MM.1S (cell line): ENCODE measurements at regions not wholly inside any gene's neighbourhood (a gene's known extent, or its start where the extent isn't known, plus 50 kb on each side); places are given as distances from the start of the nearest gene placed in this dataset.

ENCODE experiments used
- DNase-seq: peaks from one replicate; pipeline ENCODE4 v3.0.0-alpha.2; 2015
- H2AFZ ChIP-seq: fragments of 300-600 bp; sonication (generic); 2 replicates; pipeline ENCODE4 v1.6.0; 2016; ENCODE audit warnings: antibody characterized with exemption, low read length
- H3F3A ChIP-seq: fragments of 300-600 bp; sonication (generic); 2 replicates; pipeline ENCODE4 v1.6.1; 2016; ENCODE audit warnings: mild to moderate bottlenecking, antibody characterized with exemption, low read length, moderate library complexity, mixed read lengths; ENCODE audit not compliant: insufficient read depth
- H3K27ac ChIP-seq: fragments of 300-600 bp; sonication (generic); 2 replicates; pipeline ENCODE4 v1.5.1; 2016; ENCODE audit warnings: mild to moderate bottlenecking, low read length
- H3K27me3 ChIP-seq: fragments of 300-600 bp; sonication (generic); replicated peaks from 2 replicates; pipeline ENCODE4 v1.6.0; 2016; ENCODE audit warnings: low read length; ENCODE audit not compliant: insufficient read depth
- H3K36me3 ChIP-seq: fragments of 300-600 bp; sonication (generic); replicated peaks from 2 replicates; pipeline ENCODE4 v1.6.1; 2016; ENCODE audit warnings: mild to moderate bottlenecking, low read length, mixed read lengths; ENCODE audit not compliant: insufficient read depth
- H3K4me1 ChIP-seq: fragments of 300-600 bp; sonication (generic); 2 replicates; pipeline ENCODE4 v1.6.1; 2016; ENCODE audit warnings: low read length, mixed read lengths
- H3K4me2 ChIP-seq: fragments of 300-600 bp; sonication (generic); 2 replicates; pipeline ENCODE4 v1.6.0; 2016; ENCODE audit warnings: low read depth, low read length
- H3K4me3 ChIP-seq: fragments of 300-600 bp; sonication (generic); 2 replicates; pipeline ENCODE4 v1.5.1; 2016; ENCODE audit warnings: low read length, mixed read lengths
- H3K79me2 ChIP-seq: fragments of 300-600 bp; sonication (generic); 2 replicates; pipeline ENCODE4 v1.6.1; 2016; ENCODE audit warnings: mixed run types, low read length, mixed read lengths
- H3K9ac ChIP-seq: fragments of 300-600 bp; sonication (generic); 2 replicates; pipeline ENCODE4 v1.6.1; 2016; ENCODE audit warnings: low read length, mixed read lengths
- H3K9me2 ChIP-seq: fragments of 300-600 bp; sonication (generic); replicated peaks from 2 replicates; pipeline ENCODE4 v1.6.1; 2016; ENCODE audit warnings: mild to moderate bottlenecking, low read length, mixed read lengths; ENCODE audit not compliant: insufficient read depth
- H3K9me3 ChIP-seq: fragments of 300-600 bp; sonication (generic); replicated peaks from 2 replicates; pipeline ENCODE4 v1.6.1; 2016; ENCODE audit warnings: mild to moderate bottlenecking, low read length, mixed read lengths; ENCODE audit not compliant: insufficient read depth
- H4K20me1 ChIP-seq: fragments of 300-600 bp; sonication (generic); 2 replicates; pipeline ENCODE4 v1.6.1; 2016; ENCODE audit warnings: mild to moderate bottlenecking, low read length, moderate library complexity, mixed read lengths; ENCODE audit not compliant: insufficient read depth
- CTCF ChIP-seq: fragments of 300-600 bp; sonication (generic); IDR thresholded peaks from 2 replicates; pipeline ENCODE4 v1.5.1; 2016; ENCODE audit warnings: antibody characterized with exemption, low read length, mixed read lengths
- EZH2 ChIP-seq: fragments of 300-600 bp; sonication (generic); optimal IDR thresholded peaks from 2 replicates; pipeline ENCODE3; 2017; ENCODE audit warnings: low read depth, mild to moderate bottlenecking, antibody characterized with exemption, low read length, mixed read lengths
- EZH2phosphoT487 ChIP-seq: fragments of 300-600 bp; sonication (generic); IDR thresholded peaks from 2 replicates; pipeline ENCODE4 v1.6.1; 2018; ENCODE audit warnings: antibody characterized with exemption, low read length

- H3K27me3 ChIP-seq, result peaks cover 65% of the 10 kb centered on the region
- H3K9ac ChIP-seq, result no peak overlapping the region
- H3K9me2 ChIP-seq, result no peaks in the 10 kb centered on the region
- H3F3A ChIP-seq, result no peaks in the 10 kb centered on the region
- H3K4me3 ChIP-seq, result no peak overlapping the region
- no peak overlapping the region for H3K4me2 ChIP-seq
- no peaks in the 10 kb centered on the region for H3K4me1 ChIP-seq
- H4K20me1 ChIP-seq, result no peaks in the 10 kb centered on the region
- no peak for DNase-seq
- no peaks in the 10 kb centered on the region for H3K36me3 ChIP-seq
- no peaks in the 10 kb centered on the region for H3K9me3 ChIP-seq
- TF ChIP-seq EZH2phosphoT487 (no peak), CTCF (no peak), EZH2 (no peak)
- H3K27ac ChIP-seq, result no peak overlapping the region
- no peak overlapping the region for H2AFZ ChIP-seq
- no peaks in the 10 kb centered on the region for H3K79me2 ChIP-seq
Measured at GRCh38 chr1:5519366-5520135, 472.7 kb downstream of the NPHP4 start.

GRCh38 chr1:5516756-5517155 lies 475.5 kb downstream of the NPHP4 start:
- no peaks in the 10 kb centered on the region for H3K9me2 ChIP-seq
- H2AFZ ChIP-seq, result no peak overlapping the region
- H3K79me2 ChIP-seq, result no peaks in the 10 kb centered on the region
- no peaks in the 10 kb centered on the region for H3F3A ChIP-seq
- no peak overlapping the region for H3K27ac ChIP-seq
- no peak overlapping the region for H3K4me2 ChIP-seq
- no peaks in the 10 kb centered on the region for H3K4me1 ChIP-seq
- no peaks in the 10 kb centered on the region for H4K20me1 ChIP-seq
- no peak overlapping the region for H3K4me3 ChIP-seq
- H3K9me3 ChIP-seq, result no peaks in the 10 kb centered on the region
- peaks cover 71% of the 10 kb centered on the region for H3K27me3 ChIP-seq
- no peak for DNase-seq
- no peaks in the 10 kb centered on the region for H3K36me3 ChIP-seq
- no peak overlapping the region for H3K9ac ChIP-seq
- no peak for TF ChIP-seq CTCF
- no peak for TF ChIP-seq EZH2
- no peak for TF ChIP-seq EZH2phosphoT487

- Histone ChIP-seq H3K27me3 (peaks cover 74% of the 10 kb centered on the region), H4K20me1 (no peaks in the 10 kb centered on the region), H3K9me2 (no peaks in the 10 kb centered on the region), H3F3A (no peaks in the 10 kb centered on the region), H3K4me1 (no peaks in the 10 kb centered on the region), H3K79me2 (no peaks in the 10 kb centered on the region), H2AFZ (no peak overlapping the region), H3K4me3 (no peak overlapping the region), H3K4me2 (no peak overlapping the region), H3K36me3 (no peaks in the 10 kb centered on the region), H3K9ac (no peak overlapping the region), H3K9me3 (no peaks in the 10 kb centered on the region), H3K27ac (no peak overlapping the region)
- TF ChIP-seq EZH2phosphoT487 (no peak), CTCF (no peak), EZH2 (no peak)
- no peak for DNase-seq
Measured at GRCh38 chr1:5515501-5515900, 476.7 kb downstream of the NPHP4 start.
